GM19395 (cell line): ENCODE measurements at regions not wholly inside any gene's neighbourhood (a gene's known extent, or its start where the extent isn't known, plus 50 kb on each side); places are given as distances from the start of the nearest gene placed in this dataset.

Experiments used
- ATAC-seq: cut with Tn5 transposase; IDR thresholded peaks from one replicate; pipeline ENCODE4 v1.9.1; 2021; ENCODE audit warnings: mild to moderate bottlenecking, moderate library complexity; ENCODE audit not compliant: unreplicated experiment

DNA sequence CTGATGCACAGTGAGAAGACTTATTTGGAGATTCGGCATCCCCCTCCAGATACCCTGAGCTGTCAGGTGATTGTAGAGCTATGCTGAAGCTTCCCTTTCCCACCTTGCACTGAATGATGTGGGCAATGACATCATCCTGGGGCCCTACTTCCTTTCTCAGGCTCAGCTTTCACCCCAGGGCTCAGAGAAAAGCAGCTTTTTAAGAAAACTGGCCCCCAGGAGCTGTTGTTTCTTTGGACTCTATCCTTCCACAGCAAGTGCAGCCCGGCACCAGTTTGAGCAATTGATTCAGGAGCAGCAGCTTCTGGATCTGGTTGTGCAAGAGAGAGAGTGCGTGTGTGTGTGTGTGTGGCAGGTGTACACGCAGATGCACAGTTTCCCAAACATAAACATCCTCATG is 251.3 kb downstream of the ANAPC1 start:
- no peak for ATAC-seq

DNA sequence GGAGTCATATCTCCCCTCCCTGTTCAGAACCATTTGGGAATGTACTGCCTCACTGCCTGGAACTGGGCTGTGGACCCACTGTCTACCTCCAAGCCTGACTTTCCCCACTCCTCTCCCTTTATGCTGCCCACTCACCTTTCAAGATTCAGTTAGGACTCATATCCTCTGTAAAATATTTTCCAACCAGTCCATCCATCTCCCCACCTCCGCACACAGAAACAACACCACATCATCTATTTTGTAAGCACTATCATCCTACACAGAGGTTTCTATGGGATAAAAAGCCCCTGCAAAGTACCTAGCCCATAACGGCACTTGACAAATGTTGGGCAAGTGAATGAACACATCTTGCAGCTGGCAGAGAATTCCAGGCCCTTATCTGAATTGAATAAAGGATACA is 250.8 kb downstream of the ANAPC1 start:
- ATAC-seq = no peak

DNA sequence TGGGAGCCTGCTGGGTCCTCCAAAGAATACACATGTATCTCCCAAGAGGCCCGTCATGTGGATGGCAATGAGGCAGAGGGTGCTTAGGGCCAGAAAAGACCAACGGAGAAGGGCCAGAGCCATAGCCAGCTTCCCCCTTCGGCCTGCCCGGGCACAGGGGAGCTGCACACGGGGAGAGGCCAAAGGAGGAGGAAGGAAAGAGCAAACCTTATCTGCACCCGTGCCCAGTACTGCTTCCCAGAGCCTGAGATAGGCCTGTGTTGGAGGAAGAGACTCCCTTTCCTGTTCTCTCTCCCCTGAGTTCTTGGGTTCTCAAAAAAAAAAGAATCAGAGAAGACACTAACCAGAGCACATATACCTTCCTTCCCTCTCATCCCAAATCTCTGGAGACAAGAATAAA is 250.3 kb downstream of the ANAPC1 start:
- ATAC-seq = no peak

DNA sequence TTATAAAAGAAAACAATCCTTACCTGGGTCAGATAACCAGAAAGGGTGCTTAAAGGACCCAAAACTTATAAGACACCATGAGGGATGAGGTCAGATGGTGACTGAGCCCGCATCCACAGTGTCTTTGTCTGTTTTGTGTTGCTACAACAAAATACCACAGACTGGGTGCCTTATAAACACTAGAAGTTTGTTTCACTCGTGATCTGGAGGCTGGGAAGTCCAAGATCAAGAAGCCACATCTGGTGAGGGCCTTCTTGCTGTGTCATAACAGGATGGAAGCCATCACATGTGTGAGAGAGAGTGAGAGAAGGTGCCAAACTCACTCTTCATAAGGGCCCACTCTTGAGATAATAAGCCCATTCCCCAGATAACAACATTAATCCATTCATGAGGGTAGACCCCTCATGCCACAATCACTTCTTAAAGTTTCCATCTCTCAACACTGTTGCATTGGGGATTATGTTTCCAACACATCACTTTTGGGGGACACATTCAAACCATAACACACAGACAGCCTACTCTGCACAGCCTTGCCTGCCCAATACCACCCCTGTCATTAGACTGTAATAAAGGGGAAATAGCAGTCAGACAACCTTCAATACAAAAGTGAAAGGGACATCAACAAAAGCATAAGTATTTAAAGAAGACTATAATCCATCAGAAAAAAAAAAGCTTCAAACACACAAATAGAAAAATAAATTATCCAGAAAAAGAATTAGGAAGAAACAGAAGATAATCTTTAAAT is 249.8 kb downstream of the ANAPC1 start:
- no peak for ATAC-seq

DNA sequence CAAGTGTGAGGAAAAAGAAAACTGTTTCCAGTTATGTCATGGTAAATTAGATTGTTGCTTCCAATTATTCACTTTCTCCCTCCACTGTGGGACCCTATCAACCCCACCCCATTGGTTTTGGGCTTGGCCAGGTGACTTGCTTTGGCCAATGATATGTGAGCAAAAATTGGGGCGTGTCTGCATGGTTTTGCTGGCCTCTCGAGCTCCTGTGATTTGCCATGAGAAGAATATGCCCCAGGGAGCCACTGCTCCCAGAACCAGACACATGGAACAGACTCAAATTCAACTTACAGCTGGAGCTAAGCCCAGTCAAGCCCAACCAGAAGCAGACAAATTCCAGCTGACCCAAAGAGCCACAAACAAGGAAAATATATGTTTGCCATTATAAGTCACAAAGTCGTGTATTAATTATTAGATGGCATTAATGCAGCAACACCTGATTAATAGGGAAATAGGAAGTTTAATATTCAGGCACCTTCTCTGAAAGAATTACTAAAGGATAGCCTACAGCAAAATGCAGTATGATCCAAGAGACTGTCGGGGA is 248.9 kb downstream of the ANAPC1 start:
- ATAC-seq = no peak

DNA sequence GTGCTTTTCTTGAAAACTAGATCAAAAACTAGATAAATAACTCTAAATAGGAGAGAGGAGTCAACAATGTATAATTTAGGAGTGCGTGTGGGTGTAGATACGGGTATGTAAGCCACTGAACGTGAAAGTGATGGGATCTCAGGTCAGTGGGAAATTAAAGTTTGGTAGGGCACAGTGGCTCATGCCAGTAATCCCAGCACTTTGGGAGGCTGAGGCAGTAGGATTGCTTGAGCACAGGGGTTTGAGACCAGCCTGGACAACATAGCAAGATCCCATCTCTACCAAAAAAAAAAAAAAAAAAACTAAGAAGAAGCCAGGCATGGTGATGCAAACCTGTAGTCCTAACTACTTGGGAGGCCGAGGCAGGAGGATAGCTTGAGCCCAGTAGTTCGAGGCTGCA is 247.1 kb downstream of the ANAPC1 start:
- no peak for ATAC-seq

DNA sequence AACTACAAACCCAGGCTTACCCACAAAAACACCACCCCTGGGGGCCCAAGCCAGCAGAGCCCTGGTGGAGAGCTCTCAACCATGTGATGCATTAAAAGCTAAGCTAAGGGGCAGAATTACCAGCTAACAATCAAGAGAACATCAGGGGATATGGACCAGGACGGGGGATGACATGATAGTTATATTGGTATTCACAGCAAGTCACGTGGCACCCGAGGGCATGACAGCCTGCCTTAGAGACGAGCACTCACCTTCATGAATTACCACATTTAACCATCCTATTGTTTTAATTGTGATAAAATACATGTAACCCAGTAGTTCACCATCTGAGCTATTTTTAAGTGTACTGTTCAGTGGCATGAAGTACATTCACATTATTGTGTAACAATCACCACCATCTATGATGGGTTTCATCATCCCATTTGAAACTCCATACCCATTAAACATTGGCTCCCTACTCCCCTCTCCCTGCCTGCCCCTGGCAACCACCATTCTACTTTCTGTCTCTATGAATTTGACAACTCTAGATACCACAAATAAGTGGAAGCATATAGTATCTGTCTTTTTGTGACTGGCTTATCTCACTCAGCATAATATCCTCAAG is 245.6 kb downstream of the ANAPC1 start:
- no peak for ATAC-seq

DNA sequence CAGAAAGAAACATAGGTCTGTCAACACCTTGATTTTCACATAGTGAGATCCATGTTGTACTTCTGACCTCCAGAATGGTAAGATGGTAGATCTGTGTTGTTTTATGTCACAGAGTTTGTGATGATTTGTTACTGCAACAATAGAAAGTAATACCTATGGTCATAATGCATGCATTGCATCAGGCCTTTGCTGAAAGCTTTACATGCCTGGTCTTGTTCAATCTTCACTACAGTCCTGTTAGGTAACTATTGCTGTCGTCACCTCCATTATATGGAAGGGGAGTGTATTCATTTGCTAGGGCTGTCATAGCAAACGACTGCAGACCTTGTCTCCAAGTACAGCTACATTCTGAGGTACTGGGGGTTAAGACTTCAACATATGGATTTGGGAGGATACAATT is 243.5 kb downstream of the ANAPC1 start:
- ATAC-seq = no peak

DNA sequence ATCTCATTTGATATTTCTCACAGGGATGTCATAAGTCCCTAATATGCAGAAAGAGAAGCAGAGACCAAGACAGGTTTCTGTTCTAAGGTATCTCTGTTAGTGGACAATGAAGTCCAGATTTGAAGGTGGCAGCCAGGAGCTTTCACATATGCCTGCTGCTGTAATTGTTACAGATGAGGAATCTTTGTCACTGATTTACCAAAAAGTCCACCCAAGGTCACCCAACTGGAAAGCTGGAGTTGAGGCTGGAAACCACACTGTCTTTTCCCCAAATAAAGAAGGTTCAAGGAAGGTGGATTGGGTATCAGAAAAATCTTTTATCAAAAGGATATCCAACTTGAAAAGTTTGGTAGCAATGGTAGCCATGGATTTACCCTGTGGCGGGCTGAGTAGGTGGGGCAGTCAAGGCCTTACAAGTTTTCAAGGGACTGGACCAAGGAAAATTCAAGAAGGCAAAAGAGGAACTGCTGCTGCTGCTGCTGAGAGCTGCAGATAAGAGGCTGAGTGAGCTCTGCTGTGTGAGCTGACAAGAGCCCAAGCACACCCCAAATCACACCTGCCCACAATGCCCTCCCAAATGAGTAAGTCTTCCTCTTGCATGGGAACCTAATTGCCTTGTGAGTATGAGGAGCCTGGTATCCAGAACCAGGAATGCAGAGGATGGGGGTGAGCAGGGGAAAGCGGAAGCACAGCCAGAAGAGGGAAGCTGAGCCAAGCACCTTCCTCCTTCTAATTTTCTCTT is 241.2 kb downstream of the ANAPC1 start:
- ATAC-seq = no peak

DNA sequence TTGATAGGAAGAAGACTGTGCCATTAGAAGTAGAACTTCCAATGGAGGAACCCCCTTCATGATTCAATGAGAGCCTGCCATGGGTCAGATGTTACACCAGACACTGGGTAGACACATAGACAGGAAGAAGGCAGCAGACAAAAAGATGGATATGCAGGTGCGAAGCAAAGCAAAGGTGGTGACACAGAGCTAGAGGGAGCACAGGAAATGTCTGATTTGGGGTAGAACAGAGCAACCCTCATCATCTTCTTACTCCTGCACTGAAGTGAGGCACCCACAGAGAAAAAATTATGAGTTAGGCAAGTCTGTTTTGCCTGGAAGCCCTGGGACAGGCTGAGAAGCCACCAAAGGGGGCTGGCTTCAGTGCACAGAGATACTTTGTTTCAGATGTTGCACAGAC is 240.2 kb downstream of the ANAPC1 start:
- no peak for ATAC-seq

DNA sequence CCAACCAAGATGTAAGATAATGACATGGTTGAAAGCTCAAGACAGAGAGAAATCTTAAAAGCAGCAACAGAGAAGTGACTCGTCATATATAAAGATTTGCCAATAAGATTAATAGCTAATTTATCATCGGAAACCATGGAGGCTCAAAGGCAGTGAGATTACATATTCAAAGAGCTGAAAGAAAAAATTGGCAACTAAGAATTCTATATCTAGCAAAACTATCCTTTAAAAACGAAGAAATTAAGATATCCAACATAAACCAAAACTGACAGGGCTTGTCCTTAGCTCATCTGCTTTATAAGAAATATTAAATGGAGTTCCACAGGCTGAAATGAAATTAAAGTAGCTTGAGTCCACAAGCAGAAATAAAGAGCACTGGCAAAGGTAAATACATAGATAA is 236.6 kb downstream of the ANAPC1 start:
- ATAC-seq = no peak

DNA sequence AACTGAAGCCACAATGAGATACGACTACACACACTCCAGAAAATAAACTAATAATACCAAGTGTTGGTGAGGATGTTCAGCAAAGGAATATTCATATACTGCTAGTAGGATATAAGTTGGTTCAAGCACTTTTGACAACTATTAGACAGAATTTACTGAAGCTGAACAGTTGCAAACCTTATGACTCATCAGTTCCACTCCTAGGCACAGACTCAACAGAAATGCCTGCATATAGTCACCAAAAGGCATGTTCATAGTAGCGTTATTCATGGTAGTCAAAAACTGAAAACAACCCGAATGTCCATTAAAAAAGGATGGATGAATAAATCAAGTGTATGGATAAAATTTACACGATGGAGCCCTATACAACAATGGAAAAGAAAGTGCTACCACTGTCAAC is 232.0 kb downstream of the ANAPC1 start:
- no peak for ATAC-seq

DNA sequence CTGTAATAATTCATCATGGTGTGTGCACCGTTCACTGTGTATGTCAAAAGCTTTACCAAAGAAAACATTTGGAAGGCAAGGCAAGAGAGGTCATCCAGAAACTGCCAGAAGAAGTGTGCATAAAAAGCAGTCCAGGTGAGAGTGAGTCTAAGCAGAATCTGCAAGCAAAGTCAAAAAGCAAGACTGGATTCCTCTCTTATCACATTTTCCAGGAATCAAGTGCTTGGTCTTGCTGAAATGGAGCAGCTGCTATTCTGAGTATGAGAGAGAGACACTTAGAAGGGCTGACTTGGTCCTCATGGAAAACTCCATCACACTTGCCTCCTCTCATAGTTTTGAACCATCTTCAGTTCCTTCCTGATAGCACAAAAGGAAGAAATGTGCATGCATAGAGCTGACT is 231.3 kb downstream of the ANAPC1 start:
- ATAC-seq = no peak

DNA sequence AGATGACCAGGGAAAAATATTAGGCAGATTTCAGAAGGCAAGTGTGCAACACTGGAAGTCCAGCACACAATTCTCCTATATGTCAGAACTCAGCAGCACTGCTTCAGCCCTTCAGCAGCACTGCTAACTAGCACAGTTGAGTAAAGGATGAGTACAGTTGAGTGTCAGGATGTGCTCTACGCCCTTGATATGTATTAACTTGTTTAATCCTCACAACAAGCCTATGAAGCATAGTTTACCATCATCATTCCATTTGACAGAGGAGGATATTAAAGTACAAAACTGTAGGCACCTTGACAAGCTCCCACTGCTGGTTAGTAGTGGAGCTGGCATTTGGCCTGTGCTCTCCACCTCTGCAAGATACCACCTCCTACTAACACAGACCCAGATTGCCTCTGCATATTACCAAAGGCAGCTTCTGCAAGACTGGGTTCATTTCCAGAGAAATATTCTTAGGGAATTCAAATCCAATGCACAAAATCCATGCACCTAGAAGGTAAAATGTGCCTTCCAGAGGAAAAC is 230.8 kb downstream of the ANAPC1 start:
- no peak for ATAC-seq

DNA sequence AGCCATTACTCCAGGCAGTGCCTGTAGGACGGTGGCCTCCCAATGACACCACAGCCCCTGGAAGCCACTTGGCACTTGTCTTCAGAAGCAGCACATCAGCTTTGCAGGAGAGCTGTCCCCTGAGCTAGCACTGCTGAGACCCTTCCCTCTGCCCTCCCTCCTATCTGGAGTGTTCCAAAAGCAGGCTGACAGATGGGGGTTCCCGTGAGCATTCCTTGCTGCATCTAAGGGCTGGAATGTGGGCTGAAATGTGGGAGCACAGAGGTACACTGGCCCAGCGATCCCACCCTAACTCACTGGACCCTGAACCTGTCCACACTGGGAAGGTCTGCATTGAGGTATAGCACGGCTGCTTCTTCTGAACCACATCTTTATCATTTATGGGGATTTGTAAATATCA is 230.1 kb downstream of the ANAPC1 start:
- ATAC-seq = no peak

DNA sequence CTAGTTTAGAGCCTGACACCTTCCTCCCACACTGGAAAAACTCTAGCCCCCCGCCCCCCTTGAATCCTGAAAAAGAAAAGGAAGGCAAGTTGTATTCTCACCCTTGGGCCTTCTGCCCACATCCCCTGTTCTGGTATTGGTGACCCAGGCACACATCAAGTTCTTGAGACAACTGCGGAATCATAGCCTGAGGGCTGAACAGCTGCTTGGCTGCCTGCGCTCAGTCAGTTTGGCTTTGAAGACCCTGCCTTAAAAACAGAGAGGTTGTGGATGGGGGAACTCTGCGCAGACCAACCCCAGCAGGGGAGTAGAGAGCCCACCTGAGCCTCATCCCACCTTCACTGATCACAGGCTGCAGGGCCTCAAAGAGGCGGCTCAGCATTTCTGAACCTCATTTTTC is 229.2 kb downstream of the ANAPC1 start:
- no peak for ATAC-seq

DNA sequence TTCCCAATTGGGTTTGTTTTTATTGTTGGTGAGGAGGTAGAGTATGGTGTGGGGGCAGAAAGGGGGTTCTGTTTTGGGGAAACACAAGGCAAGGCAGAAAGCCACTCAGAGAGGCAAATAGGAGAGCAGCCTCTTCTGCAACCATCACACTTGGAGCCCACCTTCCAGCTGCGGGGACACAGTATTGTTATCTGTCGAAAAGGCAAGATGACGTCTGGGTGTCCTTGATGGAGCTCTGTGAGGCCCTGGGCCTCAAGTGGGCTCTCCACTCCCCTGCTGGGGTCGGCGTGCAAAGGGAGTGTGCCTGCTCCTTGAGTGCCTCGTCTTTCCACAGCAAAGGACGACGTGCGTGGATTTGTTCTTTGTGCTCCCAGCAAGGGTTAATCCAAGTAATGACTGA is 227.6 kb downstream of the ANAPC1 start:
- no peak for ATAC-seq

DNA sequence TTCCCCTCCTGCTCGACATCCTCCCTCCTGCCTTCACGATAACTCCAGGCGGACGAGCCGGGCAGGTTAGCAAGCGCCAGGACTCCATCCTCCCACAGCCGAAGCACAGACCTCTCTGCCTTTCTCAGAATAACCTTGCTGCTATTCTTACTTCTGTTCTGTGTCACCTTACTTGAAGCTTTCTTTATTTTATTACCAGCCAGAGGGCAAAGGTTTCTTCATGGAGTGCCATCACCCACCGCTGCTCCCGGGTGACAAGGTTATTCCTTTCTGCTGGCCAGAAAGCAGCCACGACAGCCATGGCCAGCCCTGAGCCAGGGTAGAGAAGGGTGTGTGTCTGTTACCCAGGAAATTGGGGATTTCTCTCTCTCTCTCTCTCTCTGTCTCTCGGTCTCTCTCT is 227.1 kb downstream of the ANAPC1 start:
- ATAC-seq = no peak

DNA sequence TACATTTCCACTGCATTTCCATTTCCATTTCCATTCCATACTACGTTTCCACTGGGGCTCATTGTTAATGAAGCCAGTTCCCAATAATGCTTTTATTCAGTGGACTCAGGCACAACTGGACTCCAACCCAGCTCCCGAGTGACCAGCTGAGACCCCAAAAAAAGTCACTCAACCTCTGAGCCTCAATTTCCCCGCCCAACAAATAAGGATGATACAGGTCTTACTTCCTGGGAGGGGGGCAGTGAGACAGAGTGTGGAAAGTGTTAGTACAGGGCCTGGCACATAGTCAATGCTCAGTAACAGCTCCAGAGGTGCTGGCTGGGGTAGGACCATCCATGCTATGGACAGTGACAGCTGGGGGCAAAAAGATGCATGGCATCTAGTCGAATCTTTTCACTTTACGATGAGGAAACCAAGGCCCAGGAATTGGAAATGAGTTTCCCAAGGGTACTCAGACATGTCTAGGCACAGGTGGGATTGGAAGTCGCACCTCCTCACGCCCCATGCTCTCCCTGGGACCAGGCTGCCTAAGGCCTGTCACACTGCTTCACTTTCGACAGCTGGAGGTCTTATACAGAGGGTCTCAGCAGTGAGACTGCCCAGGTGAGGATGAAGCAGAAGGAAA is 226.5 kb downstream of the ANAPC1 start:
- ATAC-seq = no peak

DNA sequence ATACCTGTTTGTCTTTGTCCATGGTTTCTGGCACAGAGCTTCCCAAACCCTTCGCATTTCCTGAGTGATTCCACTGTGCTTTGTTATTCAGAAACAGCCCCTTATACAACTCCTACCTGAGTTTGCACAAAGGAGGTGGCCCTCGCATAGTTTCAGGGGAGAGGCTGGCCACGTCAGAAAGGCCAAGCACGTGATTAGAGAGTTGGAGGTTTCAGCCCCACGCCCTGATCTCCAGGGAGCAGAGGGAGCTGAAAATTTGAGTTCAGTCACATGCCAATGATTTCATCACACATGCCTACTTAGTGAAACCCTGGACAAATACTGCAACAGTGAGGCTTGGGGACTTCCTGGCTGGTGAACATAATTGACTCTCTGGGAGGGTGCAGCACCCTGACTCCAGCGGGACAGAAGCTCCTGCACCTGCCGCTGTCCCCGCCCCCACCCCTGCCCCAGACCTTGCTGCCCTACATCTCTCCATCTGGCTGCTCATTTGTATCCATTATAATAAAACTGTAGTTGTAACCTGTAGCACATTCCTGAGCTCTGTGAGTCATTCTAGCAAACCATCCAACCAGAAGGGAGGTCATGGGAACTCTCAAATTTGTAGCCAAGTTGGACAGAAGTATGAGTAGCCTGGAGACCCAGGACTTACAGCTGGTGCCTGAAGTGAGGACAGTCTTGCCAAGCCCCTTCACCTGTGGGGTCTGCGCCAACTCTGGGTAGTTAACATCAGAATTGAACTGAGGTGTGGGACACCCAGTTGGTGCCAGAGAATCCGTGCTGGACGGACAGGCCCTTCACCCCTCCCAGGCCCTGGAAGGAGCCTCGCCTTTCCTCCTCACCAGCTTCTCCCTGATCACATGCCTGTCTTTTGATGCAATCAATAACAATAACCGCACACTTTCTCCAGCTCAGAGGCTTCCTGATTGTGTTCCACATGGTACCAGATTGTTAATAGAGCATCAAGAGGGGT is 224.3 kb downstream of the ANAPC1 start:
- no peak for ATAC-seq
